IMR-90 (cell line): ENCODE measurements at regions not wholly inside any gene's neighbourhood (a gene's known extent, or its start where the extent isn't known, plus 50 kb on each side); places are given as distances from the start of the nearest gene placed in this dataset.

Experiments used
- ATAC-seq: fragments of 200-7000 bp; cut with Tn5 transposase; 2 replicates; pipeline ENCODE4 v1.9.1; 2020; ENCODE audit warnings: low read depth, mild to moderate bottlenecking, moderate library complexity
- BruUV-seq: library from RNA; stranded (reverse); fragments of 400-500 nt; replicated peaks from 2 replicates; lab custom pipeline; 2021; lab: Mats Ljungman, UMichigan
- CTCF ChIA-PET: fragments of 300-600 bp; formaldehyde crosslinking; extraction: SDS; loops from one replicate; lab custom pipeline; 2021; ENCODE audit warnings: antibody characterized with exemption; lab: Yijun Ruan, JAX
- POLR2A ChIA-PET: fragments of 300-600 bp; sonication (Branson Sonifier 250); formaldehyde crosslinking; loops from one replicate; lab custom pipeline; 2022; ENCODE audit warnings: antibody characterized with exemption; ENCODE audit not compliant: unreplicated experiment; lab: Charles Lee
- DNase-seq: peaks from one replicate; pipeline ENCODE4 v3.0.0; 2013
- H2AFZ ChIP-seq: replicated peaks from 2 replicates; pipeline ENCODE3; 2013; ENCODE audit warnings: low read length, mild to moderate bottlenecking; ENCODE audit not compliant: poor library complexity
- H2AK5ac ChIP-seq: 2 replicates; pipeline ENCODE4 v1.6.1; 2013; ENCODE audit warnings: low read depth, low read length, inconsistent platforms
- H2AK9ac ChIP-seq: replicated peaks from 2 replicates; pipeline ENCODE3; 2013; ENCODE audit warnings: mild to moderate bottlenecking, low read depth, low read length, moderate library complexity; ENCODE audit not compliant: poor library complexity
- H2BK120ac ChIP-seq: 2 replicates; pipeline ENCODE4 v1.6.1; 2013; ENCODE audit warnings: low read depth, low read length, inconsistent platforms
- H2BK15ac ChIP-seq: 3 replicates; pipeline ENCODE4 v1.6.1; 2013; ENCODE audit warnings: low read depth, low read length, inconsistent platforms
- H2BK20ac ChIP-seq: 2 replicates; pipeline ENCODE4 v1.6.1; 2013; ENCODE audit warnings: low read depth, mild to moderate bottlenecking, inconsistent platforms, low read length, moderate library complexity
- H2BK5ac ChIP-seq: 2 replicates; pipeline ENCODE4 v1.6.1; 2013; ENCODE audit warnings: mild to moderate bottlenecking, low read depth, low read length, inconsistent platforms; ENCODE audit not compliant: poor library complexity, severe bottlenecking
- H3K14ac ChIP-seq: replicated peaks from 2 replicates; pipeline ENCODE4 v1.6.1; 2013; ENCODE audit warnings: low read depth, low read length, inconsistent platforms
- H3K18ac ChIP-seq: 2 replicates; pipeline ENCODE4 v1.6.1; 2013; ENCODE audit warnings: low read depth, low read length, control low read depth
- H3K23ac ChIP-seq: 2 replicates; pipeline ENCODE4 v1.6.1; 2013; ENCODE audit warnings: low read depth, low read length, inconsistent platforms
- H3K27ac ChIP-seq: 2 replicates; pipeline ENCODE4 v1.5.1; 2013; ENCODE audit warnings: mild to moderate bottlenecking, control low read depth, low read length; ENCODE audit not compliant: insufficient read depth
- H3K27me3 ChIP-seq: 2 replicates; pipeline ENCODE4 v1.6.1; 2013; ENCODE audit warnings: low read length; ENCODE audit not compliant: control insufficient read depth, insufficient read depth
- H3K36me3 ChIP-seq: 2 replicates; pipeline ENCODE4 v1.6.1; 2013; ENCODE audit warnings: low read length, mixed read lengths; ENCODE audit not compliant: control insufficient read depth, insufficient read depth
- H3K4ac ChIP-seq: 2 replicates; pipeline ENCODE4 v1.6.1; 2013; ENCODE audit warnings: low read depth, low read length, inconsistent platforms
- H3K4me1 ChIP-seq: 2 replicates; pipeline ENCODE4 v1.6.1; 2013; ENCODE audit warnings: low read length, mixed read lengths; ENCODE audit not compliant: control insufficient read depth, insufficient read depth
- H3K4me2 ChIP-seq: 2 replicates; pipeline ENCODE4 v1.6.1; 2013; ENCODE audit warnings: low read depth, mild to moderate bottlenecking, control low read depth, low read length, moderate library complexity
- H3K4me3 ChIP-seq: 2 replicates; pipeline ENCODE4 v1.5.1; 2013; ENCODE audit warnings: low read depth, mild to moderate bottlenecking, control low read depth, low read length, moderate library complexity; ENCODE audit not compliant: insufficient read depth
- H3K56ac ChIP-seq: 2 replicates; pipeline ENCODE4 v1.6.1; 2013; ENCODE audit warnings: low read length, inconsistent platforms; ENCODE audit not compliant: insufficient read depth; ENCODE audit errors: extremely low read depth
- H3K79me1 ChIP-seq, 2 experiments: 2 replicates each; pipeline ENCODE4 v1.6.1; 2013; ENCODE audit warnings: low read length in 2 of 2, inconsistent platforms in 1 of 2, low read depth in 1 of 2
- H3K9ac ChIP-seq: 2 replicates; pipeline ENCODE4 v1.6.1; 2013; ENCODE audit warnings: low read depth, low read length, control low read depth
- H3K9me1 ChIP-seq: 2 replicates; pipeline ENCODE4 v1.6.1; 2013; ENCODE audit warnings: low read length, inconsistent platforms; ENCODE audit not compliant: insufficient read depth
- H3K9me3 ChIP-seq: 2 replicates; pipeline ENCODE4 v1.6.1; 2013; ENCODE audit warnings: low read length; ENCODE audit not compliant: control insufficient read depth, insufficient read depth
- H4K20me1 ChIP-seq: 2 replicates; pipeline ENCODE4 v1.6.1; 2013; ENCODE audit warnings: low read length, inconsistent platforms; ENCODE audit not compliant: insufficient read depth
- H4K5ac ChIP-seq: 2 replicates; pipeline ENCODE4 v1.6.1; 2013; ENCODE audit warnings: mild to moderate bottlenecking, low read depth, low read length, control low read depth
- H4K8ac ChIP-seq, 2 experiments: 2 replicates each; pipeline ENCODE4 v1.6.1; 2013; ENCODE audit warnings: low read depth in 2 of 2, low read length in 2 of 2, control low read depth in 1 of 2, inconsistent platforms in 1 of 2
- H4K91ac ChIP-seq: 2 replicates; pipeline ENCODE4 v1.6.1; 2013; ENCODE audit warnings: low read depth, low read length, inconsistent platforms; ENCODE audit not compliant: insufficient read depth
- BHLHE40 ChIP-seq: fragments of 150-350 bp; IDR thresholded peaks from 2 replicates; pipeline ENCODE4 v1.6.1; 2016; ENCODE audit warnings: mild to moderate bottlenecking, low read depth, low read length
- CEBPB ChIP-seq: IDR thresholded peaks from 2 replicates; pipeline ENCODE4 v1.6.1; 2012; ENCODE audit warnings: low read depth, low read length, improper control_type of control experiment
- CHD1 ChIP-seq: IDR thresholded peaks from 2 replicates; pipeline ENCODE4 v1.6.1; 2012; ENCODE audit warnings: low read depth, low read length, improper control_type of control experiment
- FOS ChIP-seq: fragments of 150-350 bp; IDR thresholded peaks from 2 replicates; pipeline ENCODE4 v1.6.1; 2016; ENCODE audit warnings: low read depth, low read length
- MAFK ChIP-seq: IDR thresholded peaks from 2 replicates; pipeline ENCODE4 v1.6.1; 2012; ENCODE audit warnings: low read depth, low read length, improper control_type of control experiment
- MAZ ChIP-seq: IDR thresholded peaks from 2 replicates; pipeline ENCODE4 v1.6.1; 2012; ENCODE audit warnings: low read depth, mild to moderate bottlenecking, low read length, improper control_type of control experiment, moderate library complexity, borderline replicate concordance
- MXI1 ChIP-seq: IDR thresholded peaks from 2 replicates; pipeline ENCODE4 v1.6.1; 2012; ENCODE audit warnings: low read depth, mild to moderate bottlenecking, low read length, moderate library complexity, borderline replicate concordance
- NFE2L2 ChIP-seq: fragments of 150-350 bp; IDR thresholded peaks from 2 replicates; pipeline ENCODE4 v1.6.1; 2016; ENCODE audit warnings: low read depth, mild to moderate bottlenecking, low read length
- POLR2A ChIP-seq: IDR thresholded peaks from 2 replicates; pipeline ENCODE4 v1.6.1; 2012; ENCODE audit warnings: mild to moderate bottlenecking, low read depth, low read length
- RAD21 ChIP-seq: IDR thresholded peaks from 2 replicates; pipeline ENCODE4 v1.6.1; 2012; ENCODE audit warnings: low read length, improper control_type of control experiment
- RCOR1 ChIP-seq: IDR thresholded peaks from 2 replicates; pipeline ENCODE4 v1.6.1; 2012; ENCODE audit warnings: mild to moderate bottlenecking, low read length, improper control_type of control experiment; ENCODE audit not compliant: insufficient replicate concordance
- RFX5 ChIP-seq: IDR thresholded peaks from 2 replicates; pipeline ENCODE4 v1.8.0; 2012; ENCODE audit warnings: low read depth, mild to moderate bottlenecking, low read length, moderate library complexity
- SMC3 ChIP-seq: fragments of 150-350 bp; IDR thresholded peaks from 2 replicates; pipeline ENCODE4 v1.6.1; 2016; ENCODE audit warnings: low read depth, mild to moderate bottlenecking, antibody characterized with exemption, low read length, moderate library complexity
- whole genome bisulfite sequencing, 2 experiments: methylation state at CpG; one replicate each; pipeline versions ENCODE4 v1.1.5 to v1.1.7; 2013; ENCODE audit warnings: missing lambda C conversion rate in 2 of 2; ENCODE audit not compliant: insufficient read length in 1 of 2; ENCODE audit errors: extremely low coverage in 2 of 2; 5-methylcytosine and 5-hydroxymethylcytosine counted together
- dilution Hi-C: fragments of 300-500 bp; cut with HindIII; formaldehyde crosslinking; loops from one replicate; pipeline ENCODE4 v1.14.3; 2018; ENCODE audit warnings: low sequenced_read_pairs; ENCODE audit not compliant: unreplicated experiment
- in situ Hi-C: fragments of 300-500 bp; cut with MboI; formaldehyde crosslinking; loops from 3 replicates; pipeline ENCODE4 v1.14.3; 2019; ENCODE audit warnings: low sequenced_read_pairs, inconsistent platforms, mixed read lengths
- intact Hi-C: fragments of 100-400 bp; cut with micrococcal nuclease; formaldehyde crosslinking; loops from 2 replicates; pipeline ENCODE4 v1.10.0; 2022
- TF ChIP-seq, protein P1 (sequence below): conservative IDR thresholded peaks from 2 replicates; pipeline ENCODE4 v1.5.1; 2012; ENCODE audit warnings: mild to moderate bottlenecking, low read depth, low read length, improper control_type of control experiment
- TF ChIP-seq, protein P2 (sequence below): fragments of 150-350 bp; IDR thresholded peaks from 2 replicates; pipeline ENCODE4 v1.6.1; 2017; ENCODE audit warnings: mild to moderate bottlenecking, antibody characterized with exemption, low read length, low read depth

DNA sequence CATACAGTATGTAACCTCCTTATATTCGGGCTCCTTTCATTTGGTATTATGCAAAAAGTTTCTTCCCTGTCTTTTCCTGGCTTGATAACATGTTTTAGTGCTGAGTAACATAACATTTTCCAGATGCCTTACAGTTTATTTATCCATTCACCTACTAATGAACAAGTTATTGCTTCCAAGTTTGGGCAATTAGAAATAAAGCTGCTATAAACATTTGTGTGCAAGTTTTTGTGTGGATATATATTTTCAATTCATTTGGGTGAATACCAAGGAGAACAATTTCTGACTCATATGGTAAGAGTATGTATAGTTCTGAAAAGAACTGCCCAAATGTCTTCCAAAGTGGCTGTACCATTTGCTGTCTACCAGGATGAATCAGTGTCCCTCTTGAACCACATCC lies 360.9 kb downstream of the PCDH17 start:
- H3K27me3 ChIP-seq = no peaks in the 10 kb centered on the region
- BruUV-seq = no TSS peak
- no peak overlapping the region for H3K4ac ChIP-seq
- no peak overlapping the region for H4K91ac ChIP-seq
- H2AFZ ChIP-seq = no peak overlapping the region
- H3K9me3 ChIP-seq = 0 out of 2 replicates have a peak, but pooled peaks cover 2% of the 10 kb centered on the region
- no peak overlapping the region for H3K9ac ChIP-seq
- no peak overlapping the region for H2BK5ac ChIP-seq
- ATAC-seq = no peak
- POLR2A ChIA-PET = no interaction called here
- H3K23ac ChIP-seq = no peak overlapping the region
- no peak overlapping the region for H3K18ac ChIP-seq
- no peak overlapping the region for H2BK120ac ChIP-seq
- no peak overlapping the region for H2AK5ac ChIP-seq
- H3K4me3 ChIP-seq = no peak overlapping the region
- in situ Hi-C loops (no loop called here), intact Hi-C loops (no loop called here), dilution Hi-C loops (no loop called here)
- no peak overlapping the region for H3K14ac ChIP-seq
- no peak for DNase-seq
- no peaks in the 10 kb centered on the region for H3K9me1 ChIP-seq
- H2BK15ac ChIP-seq = no peak overlapping the region
- H3K27ac ChIP-seq = no peak overlapping the region
- no peak overlapping the region for H4K5ac ChIP-seq
- H3K4me2 ChIP-seq = no peak overlapping the region
- WGBS, 2 experiments = no CpG with 5 or more reads among the region's 1 CpG
- H3K36me3 ChIP-seq = no peaks in the 10 kb centered on the region
- no peaks in the 10 kb centered on the region for H4K20me1 ChIP-seq
- no peak overlapping the region for H2AK9ac ChIP-seq
- H3K4me1 ChIP-seq = no peaks in the 10 kb centered on the region
- no peak overlapping the region for H4K8ac ChIP-seq
- CTCF ChIA-PET = no interaction called here
- H3K56ac ChIP-seq = no peak overlapping the region
- no peak overlapping the region for H2BK20ac ChIP-seq
- TF ChIP-seq MXI1 = no peak
- TF ChIP-seq, protein P1, sequence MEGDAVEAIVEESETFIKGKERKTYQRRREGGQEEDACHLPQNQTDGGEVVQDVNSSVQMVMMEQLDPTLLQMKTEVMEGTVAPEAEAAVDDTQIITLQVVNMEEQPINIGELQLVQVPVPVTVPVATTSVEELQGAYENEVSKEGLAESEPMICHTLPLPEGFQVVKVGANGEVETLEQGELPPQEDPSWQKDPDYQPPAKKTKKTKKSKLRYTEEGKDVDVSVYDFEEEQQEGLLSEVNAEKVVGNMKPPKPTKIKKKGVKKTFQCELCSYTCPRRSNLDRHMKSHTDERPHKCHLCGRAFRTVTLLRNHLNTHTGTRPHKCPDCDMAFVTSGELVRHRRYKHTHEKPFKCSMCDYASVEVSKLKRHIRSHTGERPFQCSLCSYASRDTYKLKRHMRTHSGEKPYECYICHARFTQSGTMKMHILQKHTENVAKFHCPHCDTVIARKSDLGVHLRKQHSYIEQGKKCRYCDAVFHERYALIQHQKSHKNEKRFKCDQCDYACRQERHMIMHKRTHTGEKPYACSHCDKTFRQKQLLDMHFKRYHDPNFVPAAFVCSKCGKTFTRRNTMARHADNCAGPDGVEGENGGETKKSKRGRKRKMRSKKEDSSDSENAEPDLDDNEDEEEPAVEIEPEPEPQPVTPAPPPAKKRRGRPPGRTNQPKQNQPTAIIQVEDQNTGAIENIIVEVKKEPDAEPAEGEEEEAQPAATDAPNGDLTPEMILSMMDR = no peak
- no peak for TF ChIP-seq RAD21
- TF ChIP-seq NFE2L2 = no peak
- TF ChIP-seq FOS = no peak
- TF ChIP-seq POLR2A = no peak
- no peak for TF ChIP-seq MAZ
- TF ChIP-seq CHD1 = no peak
- no peak for TF ChIP-seq BHLHE40
- TF ChIP-seq, protein P2, sequence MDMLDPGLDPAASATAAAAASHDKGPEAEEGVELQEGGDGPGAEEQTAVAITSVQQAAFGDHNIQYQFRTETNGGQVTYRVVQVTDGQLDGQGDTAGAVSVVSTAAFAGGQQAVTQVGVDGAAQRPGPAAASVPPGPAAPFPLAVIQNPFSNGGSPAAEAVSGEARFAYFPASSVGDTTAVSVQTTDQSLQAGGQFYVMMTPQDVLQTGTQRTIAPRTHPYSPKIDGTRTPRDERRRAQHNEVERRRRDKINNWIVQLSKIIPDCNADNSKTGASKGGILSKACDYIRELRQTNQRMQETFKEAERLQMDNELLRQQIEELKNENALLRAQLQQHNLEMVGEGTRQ = no peak
- TF ChIP-seq SMC3 = no peak
- TF ChIP-seq RFX5 = no peak
- no peak for TF ChIP-seq MAFK
- TF ChIP-seq RCOR1 = no peak
- TF ChIP-seq CEBPB = no peak
- H3K79me1 ChIP-seq = no peaks in the 10 kb centered on the region
